ENCODE measurements at regions not wholly inside any gene's neighbourhood (a gene's known extent, or its start where the extent isn't known, plus 50 kb on each side); places are given as distances from the start of the nearest gene placed in this dataset.

DNA sequence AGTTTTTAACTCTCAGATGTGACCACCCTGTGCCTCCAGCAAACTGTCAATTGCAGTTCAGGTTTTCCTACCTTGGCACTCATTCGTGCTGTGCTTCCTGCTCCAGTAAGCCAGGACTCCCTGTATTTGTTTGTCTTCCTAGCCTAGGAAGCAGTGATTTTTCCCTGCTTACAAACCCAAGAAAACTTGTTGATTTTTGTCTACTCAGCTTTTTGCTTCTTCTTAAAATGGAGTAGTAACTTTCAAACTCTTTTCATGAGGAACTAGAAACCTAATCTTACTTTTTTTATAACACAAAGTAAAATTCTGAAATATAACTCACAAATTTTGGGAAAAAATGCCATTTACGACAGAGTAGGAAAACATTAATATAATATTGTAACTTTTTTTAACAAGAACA is 150.6 kb upstream of the TMEFF2 start:
- H3K27ac ChIP-seq, result no peak overlapping the region
- TF ChIP-seq, protein P1, sequence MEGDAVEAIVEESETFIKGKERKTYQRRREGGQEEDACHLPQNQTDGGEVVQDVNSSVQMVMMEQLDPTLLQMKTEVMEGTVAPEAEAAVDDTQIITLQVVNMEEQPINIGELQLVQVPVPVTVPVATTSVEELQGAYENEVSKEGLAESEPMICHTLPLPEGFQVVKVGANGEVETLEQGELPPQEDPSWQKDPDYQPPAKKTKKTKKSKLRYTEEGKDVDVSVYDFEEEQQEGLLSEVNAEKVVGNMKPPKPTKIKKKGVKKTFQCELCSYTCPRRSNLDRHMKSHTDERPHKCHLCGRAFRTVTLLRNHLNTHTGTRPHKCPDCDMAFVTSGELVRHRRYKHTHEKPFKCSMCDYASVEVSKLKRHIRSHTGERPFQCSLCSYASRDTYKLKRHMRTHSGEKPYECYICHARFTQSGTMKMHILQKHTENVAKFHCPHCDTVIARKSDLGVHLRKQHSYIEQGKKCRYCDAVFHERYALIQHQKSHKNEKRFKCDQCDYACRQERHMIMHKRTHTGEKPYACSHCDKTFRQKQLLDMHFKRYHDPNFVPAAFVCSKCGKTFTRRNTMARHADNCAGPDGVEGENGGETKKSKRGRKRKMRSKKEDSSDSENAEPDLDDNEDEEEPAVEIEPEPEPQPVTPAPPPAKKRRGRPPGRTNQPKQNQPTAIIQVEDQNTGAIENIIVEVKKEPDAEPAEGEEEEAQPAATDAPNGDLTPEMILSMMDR (IDR thresholded peaks at IDR 0.05), result no peak
- no peak for TF ChIP-seq ZFX (IDR thresholded peaks at IDR 0.05; ENCODE audit: borderline replicate concordance)

DNA sequence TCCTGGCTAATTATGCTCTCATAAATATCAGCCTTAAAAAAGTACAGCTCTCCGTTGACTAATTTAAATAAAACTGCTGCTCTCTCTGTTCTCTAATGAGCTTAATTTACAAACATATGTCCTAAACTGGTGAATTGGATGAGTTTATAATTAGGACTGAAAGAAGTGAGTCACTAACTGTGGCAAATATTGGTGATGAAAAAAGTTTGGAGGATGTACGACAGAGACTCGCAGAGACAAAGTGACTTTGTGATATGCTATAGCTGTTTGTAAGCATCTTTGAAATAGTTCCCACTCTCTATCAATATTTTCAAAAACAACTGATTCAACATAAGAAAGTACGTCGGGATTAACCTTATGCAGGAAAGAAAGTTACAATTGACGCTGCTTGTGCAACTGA is 138.9 kb upstream of the TMEFF2 start:
- no peak overlapping the region for H3K27ac ChIP-seq
- TF ChIP-seq ZFX (IDR thresholded peaks at IDR 0.05; ENCODE audit: borderline replicate concordance), result no peak
- TF ChIP-seq, protein P1 (IDR thresholded peaks at IDR 0.05), result no peak

DNA sequence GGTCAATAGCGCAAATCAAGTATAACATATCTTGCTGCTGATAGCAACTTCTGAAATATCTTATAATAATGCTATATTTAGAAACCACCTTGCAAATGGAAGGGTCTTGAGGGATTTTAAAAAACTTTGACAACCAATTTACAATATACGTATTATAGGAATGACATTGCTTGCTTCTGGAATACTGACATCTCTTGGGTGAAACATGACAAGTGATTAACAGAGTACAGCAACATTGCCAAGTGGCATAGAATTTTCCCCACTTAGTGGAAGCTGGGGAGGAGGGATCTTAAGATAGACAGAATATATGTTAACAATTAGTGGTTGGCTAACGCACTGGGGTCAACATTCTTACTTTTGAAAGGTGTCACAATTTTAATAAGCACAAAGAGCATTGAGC is 133.6 kb upstream of the TMEFF2 start:
- no peak overlapping the region for H3K27ac ChIP-seq
- TF ChIP-seq, protein P1 (IDR thresholded peaks at IDR 0.05), result no peak
- no peak for TF ChIP-seq ZFX (IDR thresholded peaks at IDR 0.05; ENCODE audit: borderline replicate concordance)

DNA sequence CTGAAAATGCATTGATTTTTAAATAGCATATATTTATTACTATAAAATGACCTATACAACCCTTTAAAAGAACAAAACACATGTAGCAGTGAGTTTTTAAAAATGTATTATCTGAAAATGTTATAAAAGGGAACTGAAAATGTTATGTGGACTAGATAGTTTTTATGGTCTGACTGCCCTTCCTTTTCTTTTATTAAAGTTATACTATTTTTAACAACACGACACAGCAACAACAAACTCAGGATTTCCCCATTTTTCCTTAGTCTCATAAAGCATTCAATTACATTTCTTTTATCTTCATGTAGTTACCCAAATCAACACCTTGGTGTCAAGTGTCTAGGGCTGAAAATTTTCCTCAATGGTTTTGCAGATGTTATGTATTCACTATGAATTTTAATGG is 132.8 kb upstream of the TMEFF2 start:
- TF ChIP-seq, protein P1 (IDR thresholded peaks at IDR 0.05), result no peak
- TF ChIP-seq ZFX (IDR thresholded peaks at IDR 0.05; ENCODE audit: borderline replicate concordance), result no peak
- H3K27ac ChIP-seq, result no peak overlapping the region

GRCh38 chr2:192315543-192315942 is 120.8 kb upstream of the TMEFF2 start:
- TF ChIP-seq, protein P1 (IDR thresholded peaks at IDR 0.05), result no peak
- no peak for TF ChIP-seq ZFX (IDR thresholded peaks at IDR 0.05; ENCODE audit: borderline replicate concordance)
- H3K27ac ChIP-seq, result no peak overlapping the region

DNA sequence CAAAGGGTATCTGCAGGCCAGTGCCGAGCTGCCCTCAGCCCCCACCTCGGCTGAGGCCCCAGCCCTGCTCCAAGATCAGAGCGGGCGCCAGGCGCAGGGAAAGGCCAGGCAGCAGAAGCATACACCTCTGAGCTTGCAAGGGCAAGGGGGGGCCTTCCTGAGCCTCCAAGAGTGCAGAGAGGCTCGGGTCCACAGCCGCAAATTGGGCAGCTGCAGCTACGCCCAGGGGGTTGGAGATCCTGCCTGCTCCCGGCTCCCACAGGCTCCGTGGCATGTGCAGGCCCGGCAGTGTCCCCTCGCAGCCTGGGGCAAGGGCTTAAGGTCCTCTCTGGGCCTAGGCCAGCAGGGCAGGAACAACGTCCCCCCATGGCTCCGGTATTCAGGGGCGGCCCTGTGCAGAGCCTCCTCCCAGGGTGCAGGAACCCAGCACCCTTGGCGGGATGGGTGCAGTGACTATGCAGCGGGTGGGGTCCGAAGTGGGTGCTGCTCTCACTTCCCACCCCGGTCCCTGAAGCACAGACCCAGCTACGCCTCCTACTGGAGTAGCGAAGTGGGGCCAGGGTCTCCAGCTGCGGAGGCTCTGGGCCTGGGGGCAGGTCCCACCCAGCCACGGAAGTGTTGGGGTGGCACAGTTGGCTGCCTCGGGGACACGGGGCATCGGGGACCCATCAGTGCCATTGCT is 120.2 kb upstream of the TMEFF2 start:
- H3K27ac ChIP-seq, result no peak overlapping the region
- TF ChIP-seq ZFX (IDR thresholded peaks at IDR 0.05; ENCODE audit: borderline replicate concordance), result no peak
- TF ChIP-seq, protein P1 (IDR thresholded peaks at IDR 0.05), result no peak

DNA sequence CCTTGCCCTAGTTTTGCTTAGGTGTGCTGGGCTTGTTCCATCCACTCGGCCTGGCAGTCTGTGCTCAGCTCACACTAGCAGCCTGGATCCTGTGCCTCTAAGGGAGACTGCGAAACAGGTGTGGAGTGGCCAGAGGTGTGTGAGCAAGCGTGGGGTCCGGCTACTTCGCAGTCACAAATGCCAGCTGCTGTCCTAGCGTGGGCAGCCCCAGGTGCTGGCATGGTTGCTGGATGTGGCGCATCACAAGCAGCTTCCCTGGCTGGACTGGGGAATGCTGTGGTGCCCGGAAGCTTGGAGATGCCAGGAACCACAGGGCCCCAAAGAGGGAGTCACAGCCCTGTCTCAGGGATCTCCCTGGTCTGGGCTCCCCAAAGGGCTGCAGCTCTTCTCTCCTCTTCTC is 119.0 kb upstream of the TMEFF2 start:
- no peak overlapping the region for H3K27ac ChIP-seq
- TF ChIP-seq, protein P1 (IDR thresholded peaks at IDR 0.05), result no peak
- TF ChIP-seq ZFX (IDR thresholded peaks at IDR 0.05; ENCODE audit: borderline replicate concordance), result no peak

Data from 22Rv1 (cell line).